ENCODE measurements at regions not wholly inside any gene's neighbourhood (a gene's known extent, or its start where the extent isn't known, plus 50 kb on each side); places are given as distances from the start of the nearest gene placed in this dataset.
"Not testable (repeated sequence)": the region's sequence is repeated elsewhere in the genome, so short reads cannot be mapped to it uniquely, and the experiment has no call there.

DNA sequence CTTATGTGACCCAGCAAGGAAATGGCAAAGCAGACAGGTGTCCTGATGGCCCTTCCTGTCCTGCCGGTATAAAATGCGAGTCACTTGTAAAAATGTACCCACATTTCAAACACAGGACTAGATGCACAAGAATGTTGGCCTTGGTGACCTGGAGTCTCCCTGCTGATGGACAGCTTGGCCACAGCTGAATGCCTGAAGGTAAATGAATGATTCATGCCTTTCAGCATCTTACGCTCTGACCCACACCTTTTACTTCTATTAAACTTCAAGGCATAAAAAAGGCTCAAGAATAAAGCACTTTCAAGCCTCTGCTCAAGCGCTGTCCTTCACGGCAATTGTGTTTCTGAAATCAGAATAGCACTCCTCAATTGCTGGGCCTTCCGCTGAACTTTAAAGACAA, 228.0 kb upstream of the SLCO3A1 start:
- DNase-seq: no peak

GRCh38 chr15:91627473-91628278, 225.8 kb upstream of the SLCO3A1 start:
- DNase-seq: peak; percentile 38

DNA sequence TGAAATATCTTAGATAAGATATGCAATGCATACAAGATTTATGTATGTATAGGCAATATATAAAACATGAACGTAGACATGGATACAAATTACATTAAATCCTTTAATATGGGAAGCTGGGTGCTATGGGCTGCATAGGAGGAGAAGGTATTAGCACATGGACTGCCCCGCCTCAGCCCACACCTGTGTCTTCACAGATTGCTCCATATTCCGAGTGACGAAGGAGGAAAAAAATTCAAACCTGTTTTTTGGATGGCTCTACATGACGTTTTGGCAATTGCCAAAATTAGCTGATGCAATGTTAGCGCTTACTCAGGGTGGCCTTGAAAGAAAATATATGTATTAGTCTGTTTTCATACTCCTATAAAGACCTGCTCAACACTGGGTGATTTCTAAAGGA, 223.4 kb upstream of the SLCO3A1 start:
- no peak for DNase-seq

GRCh38 chr15:91632176-91632575, 221.3 kb upstream of the SLCO3A1 start:
- DNase-seq: peak; percentile 34

GRCh38 chr15:91632981-91633380, 220.5 kb upstream of the SLCO3A1 start:
- DNase-seq: no peak

GRCh38 chr15:91634179-91634578, 219.3 kb upstream of the SLCO3A1 start:
- DNase-seq: no peak

- DNase-seq: no peak
Measured at GRCh38 chr15:91635080-91635479, 218.4 kb upstream of the SLCO3A1 start.

DNA sequence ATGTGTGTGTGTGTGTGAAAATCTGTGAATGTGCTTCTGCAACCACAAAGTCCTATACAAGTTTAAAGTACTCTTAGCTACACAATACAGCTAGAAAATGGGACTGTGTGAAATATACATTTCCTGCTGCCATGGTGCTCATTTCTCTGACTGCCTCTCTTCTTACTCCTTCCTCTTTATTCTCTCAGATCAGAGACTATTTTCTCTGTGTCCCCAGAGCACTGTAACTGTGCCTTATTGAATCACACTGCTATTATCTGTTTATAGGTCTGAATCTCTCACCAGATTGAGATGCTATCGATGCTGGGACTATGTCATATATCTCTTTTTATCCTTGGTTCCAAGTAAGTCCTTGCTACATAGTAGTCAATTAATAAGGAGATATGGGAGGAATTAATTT, 217.9 kb upstream of the SLCO3A1 start:
- DNase-seq: no peak

DNA sequence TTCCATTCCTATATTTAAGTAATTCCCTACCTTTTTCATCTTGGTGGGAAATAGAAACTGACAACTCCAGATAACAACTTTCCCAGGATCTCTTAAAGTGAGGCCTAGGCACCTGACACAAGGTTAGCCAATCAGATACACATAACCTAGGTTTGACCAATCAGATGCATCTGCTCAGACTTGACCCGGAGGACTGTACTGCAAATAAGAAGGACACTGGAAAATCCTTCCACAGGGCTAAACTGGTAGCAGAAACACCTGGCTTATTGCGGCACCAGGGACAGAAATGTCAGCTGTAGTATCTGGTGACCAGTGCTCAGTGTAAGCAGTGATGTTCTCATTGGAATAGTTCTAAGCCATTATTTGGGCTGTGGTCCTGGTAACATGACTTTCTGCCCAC, 204.5 kb upstream of the SLCO3A1 start:
- DNase-seq: no peak

GRCh38 chr15:91649831-91650321, 203.6 kb upstream of the SLCO3A1 start:
- no peak for DNase-seq

GRCh38 chr15:91651251-91651650, 202.3 kb upstream of the SLCO3A1 start:
- DNase-seq: no peak

DNA sequence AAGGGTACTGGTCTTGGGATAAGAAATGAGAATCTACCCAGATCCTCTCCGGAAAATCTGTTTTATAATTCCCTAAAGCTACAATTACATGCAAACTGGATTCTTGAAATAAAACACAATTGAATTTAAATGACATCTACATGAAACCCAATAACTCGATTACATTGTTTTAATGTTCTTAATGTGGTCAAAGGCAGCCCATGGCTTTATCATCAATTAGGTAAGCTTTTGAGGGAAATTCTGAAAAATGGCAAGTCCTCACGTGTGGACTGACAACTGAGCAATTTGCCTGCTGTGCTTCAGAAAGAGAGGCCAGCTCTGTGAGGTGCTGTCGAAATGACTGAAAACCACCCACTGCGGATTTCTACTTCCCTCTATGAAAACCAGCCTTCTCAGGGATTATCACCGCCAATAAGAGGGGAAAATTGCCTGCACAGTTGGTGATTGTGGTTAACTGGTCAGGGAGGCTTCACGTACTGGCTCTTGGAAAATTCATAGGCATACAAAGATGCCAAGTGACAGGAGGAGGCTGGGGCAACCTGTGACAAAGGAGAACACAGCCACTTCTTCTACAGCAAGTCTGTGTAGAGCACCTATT, 200.8 kb upstream of the SLCO3A1 start:
- no peak for DNase-seq

GRCh38 chr15:91655563-91656290, 197.8 kb upstream of the SLCO3A1 start:
- not testable (repeated sequence) for DNase-seq

DNA sequence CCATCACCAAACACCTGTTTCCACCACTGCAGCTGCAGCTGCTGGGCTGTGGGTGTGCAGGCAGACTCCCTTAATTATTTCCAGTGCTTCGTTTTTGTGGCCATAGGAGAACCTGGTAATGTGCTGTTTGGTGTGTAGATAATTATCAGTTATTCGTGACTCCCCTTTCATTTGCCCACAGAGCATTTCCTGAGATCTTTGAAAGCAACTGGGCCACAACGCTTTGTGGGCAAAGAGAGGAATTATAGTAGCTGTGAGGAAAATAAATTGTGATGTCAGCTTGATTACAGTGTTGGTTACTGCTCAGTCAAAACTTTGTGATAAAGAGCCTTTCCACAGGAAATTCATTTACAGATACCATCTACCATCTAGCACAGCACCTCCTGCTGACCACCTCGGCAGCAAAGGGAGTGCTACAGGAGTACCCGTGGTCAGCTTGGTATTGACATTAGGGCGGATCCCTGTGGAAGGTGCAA, 193.3 kb upstream of the SLCO3A1 start:
- DNase-seq: no peak

DNA sequence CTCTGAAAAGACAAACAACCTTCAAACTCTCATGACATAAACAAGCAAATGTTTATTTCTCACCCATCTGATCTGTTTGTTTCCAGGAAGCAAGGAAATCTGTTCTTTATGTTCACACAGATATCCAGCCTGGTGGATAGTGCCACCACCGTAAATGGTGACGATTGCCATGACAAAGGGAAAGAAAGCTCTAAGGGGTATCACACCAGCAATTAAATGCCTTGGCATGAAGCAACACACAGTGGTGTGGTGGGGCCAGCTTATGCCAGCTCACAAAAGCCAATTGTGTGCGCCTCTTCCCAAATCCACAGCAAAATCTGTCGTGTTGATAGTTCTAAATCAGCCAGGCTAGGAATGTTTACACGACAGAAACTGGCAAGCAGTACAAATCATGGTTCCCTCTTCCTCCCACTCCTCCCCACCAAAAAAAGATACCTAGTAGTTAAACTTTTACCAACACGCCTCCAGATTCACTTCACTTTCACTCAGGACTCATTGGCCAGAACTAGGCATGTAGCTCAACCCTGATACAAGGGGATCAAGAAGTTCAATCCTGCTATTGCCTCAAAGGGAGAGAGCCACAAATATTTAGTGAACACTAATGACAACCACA, 189.2 kb upstream of the SLCO3A1 start:
- DNase-seq: no peak

DNA sequence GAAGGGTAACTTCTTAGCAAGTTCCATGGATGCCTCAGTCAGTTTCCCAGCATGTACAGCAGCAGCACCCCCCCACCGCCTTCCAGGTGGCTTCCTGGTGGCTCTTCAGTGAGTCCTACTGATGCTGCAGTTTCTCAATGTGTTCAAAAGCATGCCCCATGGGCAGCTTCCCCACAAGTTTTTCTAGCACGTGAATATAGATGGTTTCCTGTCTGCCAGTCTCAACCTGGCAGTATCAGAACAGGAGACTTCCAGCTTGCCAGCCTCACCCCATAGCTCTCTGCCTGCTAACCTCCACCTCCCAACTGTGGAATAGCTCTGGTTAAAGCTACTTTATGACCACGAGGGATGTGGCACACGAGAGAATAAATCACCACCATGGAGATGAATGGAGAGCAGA, 188.3 kb upstream of the SLCO3A1 start:
- no peak for DNase-seq

GRCh38 chr15:91668370-91668769, 185.1 kb upstream of the SLCO3A1 start:
- DNase-seq: no peak

DNA sequence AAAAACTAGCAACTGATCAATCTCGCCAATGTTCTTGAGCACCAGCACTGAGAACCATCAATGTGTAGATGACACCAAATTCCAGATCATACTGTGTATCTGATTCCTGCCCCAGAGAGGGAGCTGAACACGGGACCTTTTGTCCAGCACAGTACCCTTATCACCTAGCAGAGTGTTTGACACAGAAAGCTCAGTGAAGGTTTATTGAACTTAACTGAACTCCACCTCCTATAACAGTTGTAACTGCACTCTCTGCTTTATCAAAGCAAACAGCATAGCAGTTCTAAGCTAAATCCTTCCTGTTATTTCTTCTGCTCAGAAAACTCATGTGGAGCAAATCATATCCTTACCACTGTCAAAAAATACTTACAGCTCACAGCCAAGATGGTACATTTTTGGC, 183.4 kb upstream of the SLCO3A1 start:
- no peak for DNase-seq

- no peak for DNase-seq
Measured at GRCh38 chr15:91678003-91678402, 175.5 kb upstream of the SLCO3A1 start.

DNA sequence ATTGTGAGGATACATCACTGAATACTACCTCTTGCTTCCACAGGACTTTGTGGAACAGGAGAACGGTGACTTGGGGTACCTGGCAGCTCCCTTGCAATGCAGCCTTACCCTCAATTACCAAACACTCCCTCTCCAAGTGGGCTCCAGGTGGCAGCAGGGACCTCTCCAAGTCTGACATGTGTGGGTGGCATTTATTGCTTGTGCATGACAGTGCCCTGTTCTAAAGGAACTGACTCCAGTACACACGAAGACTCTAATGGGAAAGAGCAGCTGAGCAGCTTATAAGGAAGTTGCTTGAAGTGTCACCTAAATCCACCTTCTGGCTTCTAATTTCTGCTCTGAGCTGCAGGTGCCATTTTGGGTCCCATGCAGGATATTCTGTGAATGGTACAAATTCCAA, 174.1 kb upstream of the SLCO3A1 start:
- no peak for DNase-seq

GRCh38 chr15:91685436-91685835, 168.1 kb upstream of the SLCO3A1 start:
- no peak for DNase-seq

DNA sequence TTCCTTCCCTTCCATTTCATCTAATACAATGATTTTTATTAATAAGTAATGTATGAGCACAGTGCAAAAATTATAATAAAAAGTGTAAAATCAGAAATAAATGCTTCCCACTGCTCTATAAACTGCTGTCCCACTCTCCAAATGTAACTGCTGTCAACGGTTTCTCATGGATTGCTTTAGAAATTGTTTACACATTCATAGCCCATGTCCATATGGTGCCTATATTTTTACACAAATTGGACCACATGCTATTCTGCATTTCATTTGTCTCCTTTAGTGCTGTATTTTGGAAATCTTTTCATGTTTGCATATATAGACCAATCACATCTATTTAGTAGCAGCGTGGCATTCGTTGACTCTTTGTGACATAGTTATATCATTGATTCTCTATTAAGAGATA, 164.7 kb upstream of the SLCO3A1 start:
- DNase-seq: no peak

DNA sequence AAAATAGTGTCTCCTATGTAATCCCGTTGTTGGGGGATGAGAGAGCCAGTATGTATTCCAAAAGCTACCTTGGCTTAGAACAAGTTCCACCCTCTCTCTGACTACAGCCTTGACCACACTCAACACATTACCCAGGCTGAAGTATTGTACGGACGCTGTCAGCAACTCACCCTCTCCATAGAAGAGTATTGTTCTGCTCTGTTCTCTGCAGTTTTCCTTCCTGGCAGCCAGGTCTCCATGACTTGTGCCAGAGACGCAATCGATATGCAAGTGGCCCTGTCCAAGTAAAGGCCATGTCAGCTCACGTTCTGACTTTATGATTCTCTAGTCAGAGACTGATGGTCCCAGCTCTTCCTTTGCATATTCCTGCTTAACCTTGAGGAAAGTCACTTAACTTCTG, 164.1 kb upstream of the SLCO3A1 start:
- DNase-seq: no peak

Measured in DMS79 treated with DMSO at 0.1 percent for 48 hours (cell line).